Cardiac fibroblast (primary cell): ENCODE measurements at regions not wholly inside any gene's neighbourhood (a gene's known extent, or its start where the extent isn't known, plus 50 kb on each side); places are given as distances from the start of the nearest gene placed in this dataset.

Experiments
- DNase-seq, 2 donors: peaks; one replicate each; pipeline versions ENCODE4 v3.0.0 to v3.0.0-alpha.2; 2010; ENCODE audit warnings: low read depth in 2 of 2
- H3K4me3 ChIP-seq, 2 donors: replicated peaks in 1 of 2; 1 replicate in 1 of 2; 2 replicates in 1 of 2; pipeline ENCODE4 v1.5.1; 2011; ENCODE audit warnings: low read depth in 2 of 2, low read length in 2 of 2, mild to moderate bottlenecking in 2 of 2, moderate library complexity in 1 of 2
- TF ChIP-seq, protein P1 (sequence below): IDR thresholded peaks from one replicate; pipeline ENCODE4 v1.5.1; 2011; ENCODE audit warnings: low read depth, mild to moderate bottlenecking, low read length, inconsistent platforms

DNA sequence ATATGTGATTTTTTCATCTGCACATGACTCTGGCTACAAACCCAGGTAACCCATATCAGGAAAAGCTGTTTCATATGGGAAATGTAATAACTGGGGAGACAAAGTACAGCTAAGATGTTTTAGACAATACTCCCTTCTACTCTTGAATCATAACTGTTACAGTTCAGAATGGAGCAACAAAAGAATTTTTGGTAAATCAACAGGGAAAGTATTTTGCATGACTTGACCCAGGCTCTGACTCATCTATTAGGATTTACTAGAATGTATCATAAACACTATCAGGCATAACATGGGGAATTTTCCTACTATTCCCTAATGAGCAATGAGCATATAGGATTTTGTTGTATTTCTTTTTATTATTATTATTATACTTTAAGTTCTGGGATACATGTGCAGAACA lies 553.0 kb downstream of the SLC16A7 start:
- TF ChIP-seq, protein P1, sequence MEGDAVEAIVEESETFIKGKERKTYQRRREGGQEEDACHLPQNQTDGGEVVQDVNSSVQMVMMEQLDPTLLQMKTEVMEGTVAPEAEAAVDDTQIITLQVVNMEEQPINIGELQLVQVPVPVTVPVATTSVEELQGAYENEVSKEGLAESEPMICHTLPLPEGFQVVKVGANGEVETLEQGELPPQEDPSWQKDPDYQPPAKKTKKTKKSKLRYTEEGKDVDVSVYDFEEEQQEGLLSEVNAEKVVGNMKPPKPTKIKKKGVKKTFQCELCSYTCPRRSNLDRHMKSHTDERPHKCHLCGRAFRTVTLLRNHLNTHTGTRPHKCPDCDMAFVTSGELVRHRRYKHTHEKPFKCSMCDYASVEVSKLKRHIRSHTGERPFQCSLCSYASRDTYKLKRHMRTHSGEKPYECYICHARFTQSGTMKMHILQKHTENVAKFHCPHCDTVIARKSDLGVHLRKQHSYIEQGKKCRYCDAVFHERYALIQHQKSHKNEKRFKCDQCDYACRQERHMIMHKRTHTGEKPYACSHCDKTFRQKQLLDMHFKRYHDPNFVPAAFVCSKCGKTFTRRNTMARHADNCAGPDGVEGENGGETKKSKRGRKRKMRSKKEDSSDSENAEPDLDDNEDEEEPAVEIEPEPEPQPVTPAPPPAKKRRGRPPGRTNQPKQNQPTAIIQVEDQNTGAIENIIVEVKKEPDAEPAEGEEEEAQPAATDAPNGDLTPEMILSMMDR = no peak
- DNase-seq = peak; percentile 88 to 97
- H3K4me3 ChIP-seq = no peak overlapping the region

DNA sequence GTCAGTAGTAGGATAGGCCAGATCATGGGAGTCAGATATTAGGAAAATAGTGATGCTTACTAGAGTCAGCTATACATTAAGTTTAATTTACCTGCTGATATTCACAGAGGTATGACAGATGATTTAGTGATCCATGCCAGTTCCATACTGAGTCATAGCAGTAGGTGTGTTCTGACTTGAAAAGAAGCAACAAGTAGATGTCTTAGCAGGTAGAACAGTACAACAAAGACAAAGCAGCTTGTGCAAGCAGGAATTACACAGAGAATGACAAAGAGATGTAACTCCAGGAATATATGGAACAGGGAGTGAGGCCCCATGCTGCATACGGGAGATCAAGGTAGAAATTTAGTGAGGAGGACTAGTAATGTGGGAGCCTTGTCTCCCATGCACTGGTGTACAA lies 556.9 kb downstream of the SLC16A7 start:
- no peak for DNase-seq
- H3K4me3 ChIP-seq = no peak overlapping the region
- TF ChIP-seq, protein P1 = no peak

DNA sequence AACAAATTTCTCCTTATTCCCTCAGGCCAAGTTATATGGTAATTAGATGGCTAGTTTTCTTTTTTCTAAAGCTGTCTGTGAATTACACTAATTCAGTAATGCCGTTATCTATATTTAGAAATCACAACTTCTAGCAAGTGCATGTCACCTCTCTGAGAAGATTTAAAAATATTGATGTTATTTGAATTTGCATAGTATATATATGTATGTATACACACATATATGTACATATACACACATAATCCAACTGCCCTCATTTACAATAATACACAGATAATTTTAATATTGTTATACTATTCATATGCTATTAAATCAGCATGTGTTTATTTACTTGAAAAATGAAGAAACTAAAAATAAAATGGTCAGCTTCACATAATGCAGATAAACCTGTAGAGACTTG lies 563.9 kb downstream of the SLC16A7 start:
- DNase-seq = no peak
- no peak overlapping the region for H3K4me3 ChIP-seq
- TF ChIP-seq, protein P1 = no peak

DNA sequence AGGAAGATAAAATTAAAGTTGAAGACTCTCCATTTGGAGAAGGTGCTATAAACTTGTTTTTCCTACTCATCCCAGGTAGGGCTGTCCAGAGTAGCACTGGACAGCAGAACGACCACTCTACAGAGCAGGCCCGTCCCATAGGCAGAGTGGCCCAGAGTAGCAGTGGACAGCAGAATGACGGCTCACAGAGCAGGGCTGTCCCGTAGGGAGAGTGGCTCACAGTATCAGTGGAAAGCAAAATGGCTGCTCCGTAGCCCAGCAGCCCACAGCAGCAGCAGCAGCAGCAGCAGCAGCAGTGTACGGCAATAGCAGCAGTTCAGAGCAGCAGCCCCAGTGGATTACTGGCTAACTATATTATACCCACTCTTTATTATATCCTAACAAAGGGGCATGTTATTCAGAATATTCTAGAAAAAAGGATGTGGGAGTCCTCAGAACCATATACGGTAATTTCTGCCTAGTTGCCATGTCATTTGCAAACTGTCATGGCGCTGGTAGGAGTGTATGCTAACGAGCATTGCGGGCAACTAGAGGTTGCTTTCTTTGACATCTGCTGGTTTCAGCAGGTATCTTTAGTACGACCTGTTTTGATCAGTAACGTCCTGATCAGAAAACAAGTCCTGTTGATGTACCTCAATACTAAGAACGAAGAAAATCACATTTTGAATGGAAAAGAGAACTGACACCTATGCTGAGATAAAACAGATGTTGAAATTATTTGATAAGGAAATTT lies 567.3 kb downstream of the SLC16A7 start:
- TF ChIP-seq, protein P1 = no peak
- DNase-seq = no peak
- H3K4me3 ChIP-seq = no peak overlapping the region

DNA sequence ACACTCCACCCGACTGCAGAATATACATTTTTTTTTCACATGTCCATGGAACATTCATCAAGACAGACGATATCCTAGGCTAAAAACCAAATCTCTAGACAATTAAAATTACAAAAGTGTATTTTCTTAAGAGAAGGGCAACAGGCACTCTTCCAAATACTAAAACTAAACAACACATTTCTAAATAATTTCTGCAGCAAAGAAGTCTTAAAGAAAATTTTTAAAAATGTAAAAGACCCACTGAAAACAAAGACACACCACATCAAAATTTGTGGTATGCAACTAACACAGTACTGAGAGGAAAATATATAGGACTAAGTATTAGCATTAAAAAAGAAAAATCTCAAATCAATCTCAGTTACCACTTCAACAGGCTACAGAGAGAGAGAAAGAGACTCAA lies 570.0 kb downstream of the SLC16A7 start:
- DNase-seq = no peak
- H3K4me3 ChIP-seq = no peak overlapping the region
- TF ChIP-seq, protein P1 = no peak

DNA sequence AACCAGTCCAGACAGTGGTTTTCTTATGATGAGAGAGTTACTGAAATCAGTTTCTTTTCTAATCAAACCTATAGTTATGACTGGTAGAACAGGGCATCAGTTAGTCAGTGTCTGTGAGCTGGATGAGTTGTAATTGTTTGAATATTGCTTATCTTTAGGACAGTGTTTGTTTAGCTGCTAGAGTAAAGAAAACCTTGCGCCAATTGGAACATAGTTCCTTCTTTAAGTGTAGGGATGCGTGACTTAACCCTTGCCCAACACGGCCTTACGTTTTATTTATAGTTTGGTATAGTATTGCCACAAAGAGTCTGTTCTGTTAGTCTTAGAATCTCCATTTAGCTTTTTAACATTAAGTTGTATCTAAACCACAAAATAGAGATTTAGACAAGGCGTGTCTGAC lies 572.6 kb downstream of the SLC16A7 start:
- peak in 1 of 2 donors; percentile 41 for DNase-seq
- TF ChIP-seq, protein P1 = no peak
- no peak overlapping the region for H3K4me3 ChIP-seq

DNA sequence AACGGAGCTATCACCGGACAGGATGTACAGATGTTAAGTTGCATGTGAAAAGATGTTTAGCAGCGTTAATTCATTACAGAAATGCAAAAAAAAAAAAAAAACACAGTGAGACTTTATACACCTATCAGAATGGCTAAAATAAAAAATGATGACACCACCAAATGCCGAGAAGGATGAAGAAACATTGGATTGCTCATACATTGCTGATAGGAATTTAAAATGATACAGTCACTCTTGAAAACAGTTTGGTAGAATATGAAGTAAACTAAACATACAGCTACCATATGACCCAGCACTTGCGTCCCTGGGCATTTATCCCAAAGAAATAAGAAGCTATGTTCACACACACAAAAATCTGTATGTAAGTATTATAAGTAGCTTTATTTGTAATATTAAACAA lies 574.1 kb downstream of the SLC16A7 start:
- no peak overlapping the region for H3K4me3 ChIP-seq
- DNase-seq = peak in 1 of 2 donors; percentile 61
- TF ChIP-seq, protein P1 = no peak
